ENCODE measurements at regions not wholly inside any gene's neighbourhood (a gene's known extent, or its start where the extent isn't known, plus 50 kb on each side); places are given as distances from the start of the nearest gene placed in this dataset.

DNA sequence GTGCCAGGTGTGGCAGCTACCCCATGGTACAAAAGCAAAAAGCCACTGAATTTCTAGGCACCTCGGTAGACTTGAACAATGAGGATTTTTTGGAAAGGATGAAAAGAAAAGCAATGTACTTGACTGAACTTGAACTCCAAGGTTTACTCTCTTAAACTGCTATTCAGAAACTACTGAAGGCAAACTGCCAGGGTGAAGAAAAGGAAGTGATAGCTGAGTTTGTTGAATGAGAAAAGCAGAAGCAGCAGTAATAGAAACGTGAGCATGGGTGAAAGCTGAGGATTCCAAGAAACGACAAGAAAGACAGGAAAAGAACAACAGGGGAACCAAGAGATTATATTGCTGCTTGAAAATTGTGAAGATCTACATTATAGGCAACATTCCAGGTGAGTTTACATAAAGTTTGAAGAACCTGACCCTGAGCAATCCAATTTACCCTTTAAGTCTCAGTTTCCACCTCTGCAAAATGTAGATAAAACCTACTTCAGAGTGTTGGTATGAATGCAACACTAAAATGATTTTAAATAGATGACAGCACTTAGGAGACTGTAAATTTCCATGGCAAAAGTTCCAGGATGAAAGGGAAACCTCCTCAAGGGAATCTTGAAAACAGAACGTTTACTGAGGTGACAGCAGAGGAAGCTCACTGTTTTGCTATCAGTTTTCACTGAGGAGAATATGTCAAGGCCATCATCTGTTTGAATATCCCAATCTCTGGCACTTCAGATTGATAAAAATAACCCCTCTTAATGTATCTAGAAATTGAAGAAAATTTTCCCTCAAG is 245.8 kb downstream of the SPATA31D1 start:
- no peak for DNase-seq

DNA sequence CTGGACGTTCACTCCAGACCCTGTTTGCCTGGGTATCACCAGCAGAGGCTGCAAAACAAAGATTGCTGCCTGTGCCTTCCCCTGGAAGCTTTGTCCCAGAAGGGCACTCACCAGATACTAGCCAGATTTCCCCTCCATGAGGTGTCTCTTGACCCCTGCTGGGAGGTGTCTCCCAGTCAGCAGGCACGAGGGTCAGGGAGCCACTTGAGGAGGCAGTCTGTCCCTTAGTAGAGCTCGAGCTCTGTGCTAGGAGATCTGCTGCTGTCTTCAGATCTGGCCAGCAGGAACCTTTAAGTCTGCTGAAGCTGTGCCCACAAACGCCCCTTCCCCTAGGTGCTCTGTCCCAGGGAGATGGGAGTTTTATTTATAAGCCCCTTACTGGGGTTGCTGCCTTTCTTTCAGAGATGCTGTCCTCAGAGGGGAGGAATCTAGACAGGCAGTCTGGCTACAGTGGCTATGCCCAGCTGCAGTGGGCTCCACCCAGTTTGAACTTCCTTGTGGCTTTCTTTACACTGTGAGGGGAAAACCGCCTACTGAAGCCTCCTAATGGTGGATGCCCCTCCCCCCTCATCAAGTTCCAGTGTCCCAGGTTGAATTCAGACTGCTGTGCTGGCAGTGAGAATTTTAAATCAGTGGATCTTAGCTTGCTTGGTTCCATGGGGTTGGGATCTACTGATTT is 253.9 kb downstream of the SPATA31D1 start:
- no peak for DNase-seq

DNA sequence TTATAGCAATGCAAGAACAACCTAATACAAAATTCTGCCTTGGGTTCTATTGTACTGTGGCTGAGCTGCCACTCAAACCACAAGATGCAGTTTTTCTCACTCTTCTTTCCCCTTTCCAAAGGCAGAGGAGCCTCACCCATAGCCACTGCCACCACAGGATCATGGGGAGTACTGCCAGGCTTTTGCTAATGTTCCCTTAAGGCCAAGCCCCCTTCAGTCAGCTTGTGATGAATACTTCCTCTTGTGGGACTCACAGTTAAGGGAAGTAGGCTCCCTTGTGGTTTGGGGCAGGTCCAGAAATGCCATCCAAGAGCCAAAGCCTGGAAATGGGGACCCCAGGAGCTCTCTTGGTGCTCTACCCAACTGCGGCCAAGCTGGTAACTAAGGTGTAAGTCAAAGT is 258.7 kb downstream of the SPATA31D1 start:
- peak; percentile 52 for DNase-seq

DNA sequence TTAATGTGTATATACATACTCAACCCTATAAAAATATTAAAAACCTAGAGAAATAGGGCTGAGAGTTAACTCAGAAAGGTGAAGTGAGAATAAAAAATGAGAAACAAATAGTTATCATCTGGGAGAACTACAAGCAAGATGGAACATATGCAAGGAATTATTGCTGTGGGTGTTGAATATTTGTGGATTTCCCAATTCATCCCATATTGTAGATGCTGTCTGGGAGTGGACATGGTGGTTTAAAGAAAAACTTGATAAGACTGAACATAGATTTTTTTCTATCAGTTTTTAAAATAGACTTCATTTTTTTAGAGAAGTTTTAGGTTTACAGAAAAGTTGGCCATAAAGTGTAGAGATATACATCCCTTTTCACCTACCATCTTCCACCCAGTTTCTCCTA is 263.5 kb downstream of the SPATA31D1 start:
- DNase-seq: no peak

DNA sequence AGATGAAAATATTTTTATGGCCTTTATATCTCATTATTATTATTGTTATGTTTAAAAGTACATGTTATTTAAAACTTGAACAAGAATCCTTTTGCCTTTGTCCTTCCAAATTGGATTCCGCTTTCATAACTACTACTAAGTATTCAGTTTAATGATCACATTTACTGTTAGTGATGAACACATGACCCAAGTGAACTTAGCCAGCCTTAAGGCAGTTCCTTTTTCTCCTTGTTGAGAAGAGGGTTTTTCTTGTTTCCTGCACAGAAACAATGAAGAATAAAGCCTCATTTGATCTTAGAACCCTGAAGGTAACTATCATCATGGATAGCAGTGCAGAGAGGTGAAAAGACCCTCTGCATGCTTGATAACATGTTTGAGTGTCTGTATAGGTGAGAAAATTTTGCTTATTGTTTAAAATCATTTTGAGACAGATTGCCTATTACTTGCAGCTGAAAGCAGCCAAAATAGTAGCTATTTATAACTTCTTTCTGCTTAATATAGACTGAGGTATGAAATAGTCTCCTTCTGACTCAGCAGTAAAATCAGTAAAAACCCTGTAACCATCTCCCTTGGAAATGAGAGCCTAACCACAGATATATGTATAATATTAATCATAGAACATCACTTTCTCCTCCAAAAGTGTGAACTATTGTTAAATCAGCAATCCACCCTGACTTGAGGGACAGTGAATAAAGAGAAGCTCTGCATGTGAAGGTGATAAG is 266.2 kb downstream of the SPATA31D1 start:
- DNase-seq: no peak

DNA sequence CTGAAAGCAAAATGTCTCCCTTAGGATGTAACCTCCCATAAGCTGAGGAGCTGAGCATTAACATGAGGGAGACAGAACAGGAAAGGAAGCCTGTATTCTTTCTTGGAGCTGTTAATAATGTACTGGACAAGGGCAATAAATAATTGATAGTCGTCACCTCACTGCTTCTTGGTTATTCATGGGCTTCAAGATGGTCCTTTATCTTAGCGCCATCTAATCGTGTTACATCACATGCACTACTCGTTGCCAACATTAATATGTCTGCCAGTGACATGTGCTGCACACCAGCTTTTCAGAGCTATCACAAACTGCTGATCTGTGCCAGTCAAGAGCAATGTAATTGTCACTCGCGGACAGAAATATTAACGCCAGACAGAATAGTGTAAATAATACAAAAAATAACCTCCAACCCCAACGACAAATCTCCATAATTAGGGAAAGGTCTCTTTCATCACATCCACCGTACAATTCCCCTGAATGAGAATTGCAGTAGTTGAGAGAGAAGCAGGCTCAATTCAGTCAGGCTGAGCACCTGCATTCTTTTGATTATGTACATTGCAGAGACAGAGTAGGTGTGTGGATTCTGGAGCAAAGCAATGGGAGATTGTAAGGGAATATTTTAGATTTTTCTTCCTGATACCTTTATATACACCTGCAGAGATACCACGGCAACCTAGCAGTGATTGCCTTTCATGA is 267.1 kb downstream of the SPATA31D1 start:
- no peak for DNase-seq

DNA sequence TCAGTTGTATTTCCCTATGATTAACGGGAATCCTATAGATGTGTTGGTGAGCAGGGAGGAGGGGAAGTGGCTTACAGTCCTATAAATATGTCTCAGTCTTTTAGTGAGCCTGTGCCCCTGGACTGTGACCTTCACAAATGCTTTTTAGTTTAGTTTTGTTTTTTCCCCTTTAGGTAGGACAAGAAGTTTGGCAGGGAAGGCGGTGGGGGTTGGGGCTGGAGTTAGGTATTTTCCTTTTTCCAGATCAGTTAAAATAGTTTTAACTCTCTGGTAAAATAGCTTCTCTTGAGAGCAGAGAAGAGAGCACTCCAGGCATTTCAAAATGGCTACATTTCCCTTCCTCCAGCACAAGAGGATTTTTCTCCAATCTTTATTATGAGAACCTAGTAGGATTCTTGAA is 272.1 kb downstream of the SPATA31D1 start:
- DNase-seq: no peak

DNA sequence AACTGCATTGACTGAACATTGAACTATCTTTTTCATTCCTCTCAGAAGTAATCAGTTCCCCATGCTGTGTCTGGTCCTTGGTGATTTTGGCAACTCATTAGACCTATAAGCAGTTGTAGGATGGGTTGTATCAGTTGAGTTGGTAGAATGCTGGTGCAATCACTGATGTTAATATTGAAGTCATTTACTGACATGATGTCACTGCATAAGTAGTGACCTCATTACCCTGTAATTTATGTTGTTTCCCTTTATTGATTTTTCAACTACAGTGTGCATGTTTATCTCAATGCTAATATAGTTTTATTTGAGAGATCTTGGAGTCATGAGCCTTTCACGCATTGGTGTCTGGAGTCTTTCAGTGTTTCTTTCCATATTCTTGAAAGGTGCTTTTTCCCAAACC is 275.0 kb downstream of the SPATA31D1 start:
- DNase-seq: no peak

DNA sequence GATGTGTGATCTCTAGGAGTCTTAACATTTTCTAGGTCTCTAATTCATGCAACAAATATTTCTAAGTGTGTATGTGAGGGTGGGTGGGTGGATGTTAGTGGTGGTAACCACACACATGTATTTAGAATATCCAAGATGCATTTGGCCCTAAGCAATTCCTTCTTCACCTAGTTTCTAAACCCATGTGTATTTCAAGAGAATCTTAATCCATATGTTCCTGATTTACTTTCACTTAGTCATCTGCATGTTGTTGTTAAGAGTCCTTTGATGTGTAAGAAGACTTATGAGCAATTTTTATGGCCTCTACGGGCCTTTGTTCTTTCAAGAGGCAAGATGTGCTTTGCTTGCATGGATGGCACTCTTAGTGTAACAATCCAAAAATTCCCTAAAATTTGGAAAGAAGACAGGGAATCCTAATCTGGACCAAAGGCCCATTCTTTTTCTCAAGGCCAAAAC is 282.6 kb downstream of the SPATA31D1 start:
- DNase-seq: no peak

DNA sequence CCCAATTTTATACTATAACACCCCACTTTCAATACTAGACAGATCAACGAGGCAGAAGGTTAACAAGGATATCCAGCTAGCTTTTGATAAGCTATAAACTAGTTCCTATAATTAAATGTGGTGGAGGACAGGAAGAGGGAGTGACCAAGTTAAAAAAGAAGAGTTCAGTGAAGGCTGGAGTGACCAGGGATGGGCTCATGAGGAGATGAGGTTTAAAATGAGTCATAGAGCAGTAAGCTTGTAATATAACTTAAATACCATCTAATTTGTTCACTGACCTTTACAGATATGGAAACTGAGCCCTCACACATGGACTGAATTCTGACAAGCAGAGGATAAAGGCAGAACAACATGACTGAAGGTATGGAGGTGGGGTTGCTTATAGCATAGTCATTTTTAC is 284.5 kb downstream of the SPATA31D1 start:
- DNase-seq: no peak

DNA sequence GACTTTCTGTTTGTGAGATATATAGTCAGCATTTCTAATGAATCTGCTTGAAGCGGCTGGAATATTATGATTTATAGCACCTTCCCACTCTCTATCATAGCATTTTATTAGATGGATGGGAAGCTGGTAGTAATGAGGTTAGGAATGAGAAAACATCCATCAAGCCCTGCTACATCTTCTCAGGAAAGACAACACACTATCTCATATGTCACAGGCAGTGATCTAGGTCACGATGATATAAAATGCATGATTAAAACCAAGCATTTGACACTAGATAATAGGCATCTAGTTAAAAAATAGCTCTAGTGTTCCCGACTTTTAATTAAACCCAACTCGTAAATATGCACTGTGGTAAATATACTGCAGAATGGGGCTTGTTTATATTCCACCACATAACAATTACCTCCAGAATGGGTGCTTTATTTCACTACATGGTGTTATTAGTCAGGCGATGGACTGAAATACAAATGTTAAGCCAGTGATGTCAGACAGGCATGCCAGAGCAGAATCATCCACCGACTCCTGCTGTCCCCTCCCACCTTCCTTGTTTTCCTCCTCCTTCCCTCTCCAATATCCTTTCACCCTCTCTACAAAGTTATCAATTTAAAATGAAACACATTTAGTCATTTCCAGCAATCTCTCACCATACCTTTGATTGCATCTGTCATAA is 286.8 kb downstream of the SPATA31D1 start:
- DNase-seq: no peak

DNA sequence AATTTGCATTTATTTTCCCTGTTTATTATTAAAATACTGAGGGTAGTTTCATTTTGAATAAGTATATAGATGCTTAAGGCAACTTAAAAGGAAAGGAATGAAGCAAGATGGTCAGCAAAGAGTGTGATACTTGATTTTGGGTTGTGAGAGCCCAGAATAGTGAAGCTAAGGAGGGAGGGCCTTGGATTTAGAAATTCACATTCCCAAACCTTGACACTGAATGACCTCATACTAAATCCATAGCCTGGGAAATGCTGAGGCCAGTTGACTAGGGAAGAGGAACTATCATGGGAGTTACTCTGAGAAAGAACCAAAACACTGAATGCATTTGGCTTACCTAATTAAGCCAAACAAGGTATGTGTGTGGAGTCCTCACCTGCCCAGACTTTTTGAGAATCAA is 292.5 kb downstream of the SPATA31D1 start:
- no peak for DNase-seq

DNA sequence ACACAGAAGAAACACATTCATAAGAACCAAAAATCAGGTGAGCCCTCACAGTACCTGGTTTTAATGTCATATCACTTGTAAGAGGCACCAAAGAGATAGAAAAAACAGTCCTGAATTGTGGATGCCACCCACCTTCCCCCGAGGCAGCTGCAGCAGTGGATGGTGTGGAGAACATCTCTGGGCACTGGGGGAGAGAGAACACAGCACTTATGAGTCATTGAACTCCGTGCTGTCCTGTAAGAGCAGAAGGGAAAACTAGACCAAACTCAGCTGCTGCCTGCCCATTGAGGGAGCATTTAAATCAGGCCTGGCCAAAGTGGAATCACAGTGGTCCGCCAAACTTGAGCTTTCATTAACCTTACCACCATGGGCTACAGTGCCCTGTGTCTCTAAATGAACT is 296.2 kb downstream of the SPATA31D1 start:
- no peak for DNase-seq

DNA sequence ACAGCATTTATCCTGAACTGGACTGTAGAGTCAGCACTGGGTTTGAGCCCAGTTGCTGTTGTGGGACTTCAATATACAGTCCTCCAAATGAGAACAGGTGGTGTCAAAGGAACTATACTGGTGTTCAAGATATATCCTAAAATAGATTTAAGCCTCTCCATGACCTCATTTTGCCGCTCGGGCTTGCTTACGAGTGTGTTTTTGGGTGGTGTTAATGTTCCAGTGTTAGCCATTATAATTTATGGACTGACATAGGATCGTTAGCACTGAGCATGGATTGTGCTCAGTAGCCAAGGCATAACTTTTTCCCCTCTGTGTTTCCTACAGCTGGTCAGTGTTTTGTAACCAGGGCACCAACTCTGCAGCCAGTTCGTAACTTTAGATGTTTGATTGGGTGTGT is 306.6 kb downstream of the SPATA31D1 start:
- DNase-seq: peak; percentile 46

DNA sequence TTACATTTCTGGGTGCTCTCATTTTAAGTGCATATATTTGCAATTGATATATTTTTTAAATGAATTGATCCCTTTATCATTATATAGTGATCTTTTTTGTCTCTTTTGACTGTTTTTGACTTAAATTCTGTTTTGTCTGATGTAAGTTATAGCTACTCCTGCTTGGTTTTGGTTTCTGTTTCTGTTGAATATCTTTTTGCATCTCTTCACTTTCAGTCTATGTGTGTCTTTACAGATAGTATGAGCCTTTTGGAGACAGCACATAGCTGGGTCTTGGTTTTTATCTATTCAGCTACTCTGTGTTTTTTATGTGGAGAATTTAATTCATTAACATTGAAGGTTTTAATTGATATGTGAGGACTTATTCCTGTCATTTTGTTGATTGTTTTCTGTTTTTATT is 311.3 kb downstream of the SPATA31D1 start:
- no peak for DNase-seq

DNA sequence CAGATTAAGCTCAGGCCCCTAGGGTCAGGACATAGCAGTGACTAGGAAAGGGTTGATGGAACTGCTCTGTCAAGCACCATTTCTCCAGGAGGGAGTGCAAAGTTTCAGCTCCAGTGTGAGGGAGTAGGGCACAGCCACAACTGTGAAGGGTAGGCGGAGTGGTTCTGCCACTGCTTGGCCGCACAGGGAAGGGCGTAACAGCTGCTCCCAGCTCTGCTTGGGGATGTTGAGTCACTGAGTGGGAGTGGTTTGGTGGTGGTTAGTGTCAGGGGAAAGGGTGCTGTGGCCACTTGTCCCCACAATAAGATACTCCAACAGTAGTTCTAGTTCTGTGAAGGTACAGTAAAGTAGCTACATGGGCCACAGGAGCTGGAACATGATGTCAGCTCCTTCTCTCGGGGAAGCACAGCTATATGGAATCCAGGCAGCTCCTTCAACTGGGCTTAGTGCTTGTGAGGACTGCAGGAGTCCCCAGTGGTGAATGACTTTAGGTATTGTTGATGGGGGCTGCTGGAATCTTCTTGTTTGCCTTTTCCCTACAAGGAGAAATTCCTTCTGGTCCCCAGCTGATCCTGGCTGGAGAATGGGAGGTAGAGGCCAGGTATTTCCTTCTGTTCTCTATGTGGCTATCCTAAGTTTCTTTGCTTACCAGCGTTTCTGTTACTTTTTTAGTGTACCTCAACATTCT is 314.5 kb downstream of the SPATA31D1 start:
- DNase-seq: no peak

DNA sequence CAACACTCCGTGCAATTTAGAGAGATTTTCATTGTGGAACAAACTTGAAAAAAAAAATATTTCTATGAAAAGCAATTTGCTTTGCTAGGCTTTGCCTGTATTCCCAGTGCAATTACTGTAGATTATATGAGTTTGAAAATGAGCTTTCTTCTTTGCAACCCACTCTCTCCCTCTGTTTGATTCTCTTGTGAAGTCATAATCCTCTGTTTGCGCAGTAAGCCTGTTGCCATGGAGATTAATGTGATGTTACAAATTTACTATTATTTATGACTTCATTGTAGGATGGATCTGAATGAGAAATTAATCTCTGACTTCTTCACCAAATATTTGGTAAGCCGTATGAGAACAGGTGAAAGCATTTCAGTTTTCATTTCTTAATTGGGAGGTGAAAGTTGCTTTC is 320.3 kb downstream of the SPATA31D1 start:
- DNase-seq: no peak

DNA sequence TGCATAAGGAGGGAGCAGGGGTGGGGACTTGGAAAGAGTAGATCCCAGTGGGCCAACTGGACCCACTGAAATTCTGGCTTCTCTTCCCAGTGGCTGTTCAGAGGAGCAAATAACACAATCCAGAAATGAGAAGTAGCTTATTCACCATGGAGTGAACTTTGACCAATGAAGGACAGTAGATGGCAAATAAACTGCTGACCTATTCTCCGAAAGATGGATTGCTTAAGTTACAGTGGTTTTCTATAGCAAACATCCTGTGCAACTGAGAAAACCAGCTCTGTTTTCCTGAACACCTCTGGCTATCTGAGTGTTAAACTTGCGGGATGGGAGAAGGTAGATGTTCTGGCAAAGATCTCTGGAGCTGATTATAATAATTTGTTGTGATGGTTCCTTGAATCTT is 325.1 kb downstream of the SPATA31D1 start:
- DNase-seq: no peak

DNA sequence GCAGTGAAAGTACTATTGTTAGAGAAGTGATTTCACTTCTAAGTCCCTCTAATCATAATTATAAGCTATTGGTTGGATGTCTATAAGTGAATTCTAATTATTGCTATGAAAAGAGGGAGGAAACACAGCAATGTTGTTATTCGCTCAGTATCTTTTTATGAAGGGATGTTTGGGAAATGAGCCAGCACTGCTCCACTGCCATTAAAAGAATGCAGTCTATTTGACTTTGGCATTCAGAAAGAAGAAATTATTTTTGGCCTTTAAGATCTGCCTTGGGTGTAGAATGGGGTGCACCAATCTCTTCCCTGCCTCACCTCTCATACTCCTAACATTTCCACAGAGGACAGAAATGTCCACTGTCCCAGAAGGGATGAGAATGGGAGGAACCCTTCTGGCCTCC is 332.0 kb downstream of the SPATA31D1 start:
- DNase-seq: no peak

DNA sequence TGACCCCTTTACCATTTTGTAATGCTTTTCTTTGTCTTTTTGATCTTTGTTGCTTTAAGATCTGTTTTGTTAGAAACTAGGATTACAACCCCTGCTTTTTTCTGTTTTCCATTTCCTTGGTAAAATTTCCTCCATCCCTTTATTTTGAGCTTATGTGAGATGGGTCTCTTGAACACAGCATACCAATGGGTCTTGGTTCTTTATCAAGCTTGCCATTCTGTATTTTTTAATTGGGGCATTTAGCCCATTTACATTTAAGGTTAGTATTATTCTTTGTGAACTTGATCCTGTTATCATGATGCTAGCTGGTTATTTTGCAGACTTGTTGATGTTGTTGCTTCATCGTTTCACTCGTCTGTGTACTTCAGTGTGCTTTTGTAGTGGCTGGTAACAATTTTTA is 337.3 kb downstream of the SPATA31D1 start:
- DNase-seq: no peak

DNA sequence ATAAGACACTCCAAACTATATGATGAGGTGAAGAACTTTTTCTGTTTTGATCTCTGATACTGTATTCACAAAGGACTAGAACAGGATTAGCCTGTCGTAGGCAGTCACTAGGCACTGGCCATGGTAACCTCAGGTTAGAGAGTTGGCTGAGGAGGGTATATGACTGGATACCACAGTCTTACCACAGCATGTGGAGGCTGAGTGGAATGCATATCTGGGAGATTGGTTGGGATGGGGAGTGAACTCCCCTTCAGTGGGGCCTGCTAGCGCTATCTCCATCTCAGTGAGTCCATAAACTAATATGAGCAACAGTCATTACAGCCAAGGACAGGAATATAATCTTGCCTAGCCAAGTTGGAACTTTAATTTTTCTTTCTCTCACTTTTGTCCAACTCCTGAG is 339.1 kb downstream of the SPATA31D1 start:
- DNase-seq: no peak

DNA sequence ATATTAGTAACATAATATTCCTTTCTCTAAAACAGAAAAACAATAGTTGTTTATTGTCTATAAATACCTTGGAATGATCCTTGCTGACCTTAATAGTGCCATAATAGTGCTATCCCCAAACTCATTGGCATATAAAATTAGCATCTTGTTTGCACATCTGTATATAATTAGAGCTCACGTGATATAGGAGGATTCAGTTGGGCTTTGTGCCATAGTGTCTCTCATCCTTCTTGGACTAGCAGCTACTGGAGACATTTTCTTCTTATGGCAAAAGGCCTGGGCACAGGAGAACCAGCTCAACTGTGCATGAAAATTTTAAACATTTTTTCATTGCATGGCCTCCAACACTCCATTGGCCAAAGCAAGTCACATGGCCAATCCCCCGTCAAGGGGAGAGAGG is 342.5 kb downstream of the SPATA31D1 start:
- DNase-seq: no peak
